Ishikawa (cell line): ENCODE measurements at regions not wholly inside any gene's neighbourhood (a gene's known extent, or its start where the extent isn't known, plus 50 kb on each side); places are given as distances from the start of the nearest gene placed in this dataset.

Source experiments
- CEBPB ChIP-seq: IDR thresholded peaks from 2 replicates; pipeline ENCODE4 v1.6.1; 2012
- CREB1 ChIP-seq: IDR thresholded peaks from 2 replicates; pipeline ENCODE4 v1.6.1; 2012; ENCODE audit warnings: low read depth
- EGR1 ChIP-seq: IDR thresholded peaks from 2 replicates; pipeline ENCODE4 v1.6.1; 2012
- EP300 ChIP-seq: IDR thresholded peaks from 2 replicates; pipeline ENCODE4 v1.6.1; 2012; ENCODE audit warnings: borderline replicate concordance
- FOXM1 ChIP-seq: IDR thresholded peaks from 2 replicates; pipeline ENCODE4 v1.6.1; 2012; ENCODE audit warnings: low read depth, borderline replicate concordance
- MAX ChIP-seq: IDR thresholded peaks from 2 replicates; pipeline ENCODE4 v1.6.1; 2012
- NFIC ChIP-seq: IDR thresholded peaks from 2 replicates; pipeline ENCODE4 v1.6.1; 2012
- RAD21 ChIP-seq: IDR thresholded peaks from 2 replicates; pipeline ENCODE4 v1.6.1; 2012; ENCODE audit warnings: low read depth
- REST ChIP-seq: IDR thresholded peaks from 2 replicates; pipeline ENCODE4 v1.6.1; 2012; ENCODE audit warnings: low read depth, mild to moderate bottlenecking
- TAF1 ChIP-seq: IDR thresholded peaks from 2 replicates; pipeline ENCODE4 v1.6.1; 2012; ENCODE audit warnings: low read depth, mild to moderate bottlenecking
- TCF12 ChIP-seq: IDR thresholded peaks from 2 replicates; pipeline ENCODE4 v1.6.1; 2012; ENCODE audit warnings: low read depth
- TEAD4 ChIP-seq: IDR thresholded peaks from 2 replicates; pipeline ENCODE4 v1.6.1; 2012
- USF1 ChIP-seq: IDR thresholded peaks from 2 replicates; pipeline ENCODE4 v1.6.1; 2012
- YY1 ChIP-seq: IDR thresholded peaks from 2 replicates; pipeline ENCODE4 v1.6.1; 2012; ENCODE audit warnings: low read depth
- ZBTB7A ChIP-seq: IDR thresholded peaks from 2 replicates; pipeline ENCODE4 v1.6.1; 2012; ENCODE audit warnings: low read depth

- TF ChIP-seq TAF1 (no peak), NFIC (no peak), TEAD4 (no peak), CEBPB (no peak), REST (no peak), TCF12 (no peak), EGR1 (no peak), RAD21 (no peak), ZBTB7A (no peak), YY1 (no peak)
Observed at GRCh38 chr7:92915348-92915747, 79.0 kb upstream of the CDK6 start.

- no peak for TF ChIP-seq TCF12
Observed at GRCh38 chr7:92914645-92915044, 78.3 kb upstream of the CDK6 start.

- TF ChIP-seq USF1, result no peak
- no peak for TF ChIP-seq MAX
- TF ChIP-seq YY1, result no peak
- TF ChIP-seq ZBTB7A, result no peak
- TF ChIP-seq REST, result no peak
- TF ChIP-seq TAF1, result no peak
- TF ChIP-seq NFIC, result no peak
- TF ChIP-seq EP300, result no peak
- no peak for TF ChIP-seq TCF12
- no peak for TF ChIP-seq EGR1
- no peak for TF ChIP-seq FOXM1
- TF ChIP-seq CEBPB, result no peak
- no peak for TF ChIP-seq TEAD4
- no peak for TF ChIP-seq CREB1
- no peak for TF ChIP-seq RAD21
Observed at GRCh38 chr7:92913849-92914248, 77.5 kb upstream of the CDK6 start.

GRCh38 chr7:92910976-92911375 is 74.6 kb upstream of the CDK6 start:
- TF ChIP-seq RAD21, result no peak
- no peak for TF ChIP-seq TCF12
- no peak for TF ChIP-seq ZBTB7A
- TF ChIP-seq FOXM1, result no peak
- TF ChIP-seq EP300, result no peak
- no peak for TF ChIP-seq CREB1
- no peak for TF ChIP-seq TEAD4
- no peak for TF ChIP-seq YY1
- TF ChIP-seq TAF1, result no peak
- no peak for TF ChIP-seq EGR1
- TF ChIP-seq USF1, result no peak
- no peak for TF ChIP-seq CEBPB
- no peak for TF ChIP-seq MAX
- no peak for TF ChIP-seq REST
- TF ChIP-seq NFIC, result no peak

- no peak for TF ChIP-seq EGR1
- no peak for TF ChIP-seq ZBTB7A
- no peak for TF ChIP-seq EP300
- no peak for TF ChIP-seq MAX
- no peak for TF ChIP-seq TAF1
- TF ChIP-seq REST, result no peak
- TF ChIP-seq CREB1, result no peak
- TF ChIP-seq NFIC, result no peak
- no peak for TF ChIP-seq YY1
- TF ChIP-seq USF1, result no peak
- no peak for TF ChIP-seq TCF12
- TF ChIP-seq TEAD4, result no peak
- no peak for TF ChIP-seq FOXM1
- TF ChIP-seq CEBPB, result no peak
- TF ChIP-seq RAD21, result no peak
Observed at GRCh38 chr7:92909686-92910475, 73.5 kb upstream of the CDK6 start.
